ENCODE measurements at regions not wholly inside any gene's neighbourhood (a gene's known extent, or its start where the extent isn't known, plus 50 kb on each side); places are given as distances from the start of the nearest gene placed in this dataset.

DNA sequence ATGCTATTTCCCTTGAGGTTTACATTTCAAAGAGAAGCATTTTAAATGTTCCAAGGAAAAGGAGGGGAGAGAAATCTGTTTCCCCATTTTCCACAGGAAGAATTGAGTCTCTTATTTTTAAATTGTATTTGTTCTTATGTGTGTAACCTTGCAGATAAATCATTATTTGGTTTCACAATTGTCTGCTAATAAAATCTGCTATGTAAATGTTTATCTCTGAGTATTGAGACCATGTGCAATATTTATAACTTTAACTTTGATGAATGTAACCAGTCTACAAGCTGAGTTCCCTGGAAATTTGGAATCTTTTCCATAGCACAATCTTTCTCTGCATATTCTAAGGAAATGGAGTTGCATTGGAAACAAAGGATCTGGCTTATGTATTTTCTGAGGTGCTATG is 209.6 kb downstream of the PTBP2 start:
- DNase-seq = no peak
- H3K4me3 ChIP-seq (ENCODE audit: insufficient read depth, low read depth, low read length) = no peak overlapping the region
- no peaks in the 10 kb centered on the region for H3K36me3 ChIP-seq (replicated peaks; ENCODE audit: control insufficient read depth, insufficient read depth, low read length)
- H3K27me3 ChIP-seq (ENCODE audit: control insufficient read depth, insufficient read depth, low read length) = no peaks in the 10 kb centered on the region

DNA sequence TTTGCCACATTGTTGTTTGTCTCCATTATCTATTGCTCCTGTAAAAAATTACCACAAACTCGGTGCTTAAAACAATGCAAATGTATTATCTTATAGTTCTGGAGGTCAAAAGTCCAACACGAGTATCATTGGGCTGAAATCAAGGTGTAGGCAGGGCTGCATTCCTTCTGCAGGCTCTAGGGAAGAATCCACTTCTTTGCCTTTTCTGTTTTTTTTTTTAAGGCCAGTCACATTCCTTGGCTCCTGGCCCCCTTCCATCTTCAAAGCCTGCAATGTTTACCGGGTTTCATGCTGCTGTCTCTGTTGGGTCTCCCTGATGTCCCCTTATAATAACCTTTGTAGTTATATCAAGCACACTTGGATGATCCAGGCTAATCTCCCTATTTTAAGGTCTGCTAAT is 212.7 kb downstream of the PTBP2 start:
- H3K4me3 ChIP-seq (ENCODE audit: insufficient read depth, low read depth, low read length) = no peak overlapping the region
- no peaks in the 10 kb centered on the region for H3K27me3 ChIP-seq (ENCODE audit: control insufficient read depth, insufficient read depth, low read length)
- DNase-seq = no peak
- no peaks in the 10 kb centered on the region for H3K36me3 ChIP-seq (replicated peaks; ENCODE audit: control insufficient read depth, insufficient read depth, low read length)

DNA sequence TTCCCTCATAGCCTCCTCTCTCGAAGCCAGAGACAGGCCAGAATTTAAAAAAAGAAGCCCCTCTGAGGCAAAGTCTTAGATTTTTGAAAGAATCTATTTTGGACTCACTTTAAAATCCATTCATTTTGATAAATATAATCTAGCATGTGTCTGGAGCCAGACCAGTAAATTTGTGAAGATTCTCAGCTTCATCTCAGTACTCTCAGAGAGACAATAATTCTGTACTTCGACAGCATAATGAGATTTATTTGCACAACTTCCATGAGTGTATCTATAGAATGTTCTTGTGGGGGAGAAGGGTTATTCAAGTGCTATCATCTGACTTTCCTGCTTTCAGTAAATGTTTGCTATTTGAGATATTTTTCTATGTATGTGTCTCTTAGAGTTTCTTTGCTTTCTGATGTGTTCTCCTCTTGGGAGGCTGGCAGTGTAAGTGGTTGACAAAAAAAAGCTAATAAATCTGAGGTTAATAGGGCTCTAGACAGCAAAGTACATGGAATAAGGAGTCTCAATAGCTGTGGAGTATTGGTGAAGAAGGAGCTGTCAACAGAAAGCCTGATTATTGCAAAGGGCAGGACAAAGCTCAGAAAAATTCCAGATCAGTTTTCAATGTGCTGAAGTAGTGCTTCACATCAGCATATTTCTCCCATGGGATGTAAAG is 223.0 kb downstream of the PTBP2 start:
- DNase-seq = no peak
- no peak overlapping the region for H3K4me3 ChIP-seq (ENCODE audit: insufficient read depth, low read depth, low read length)
- H3K27me3 ChIP-seq (ENCODE audit: control insufficient read depth, insufficient read depth, low read length) = no peaks in the 10 kb centered on the region
- no peaks in the 10 kb centered on the region for H3K36me3 ChIP-seq (replicated peaks; ENCODE audit: control insufficient read depth, insufficient read depth, low read length)

DNA sequence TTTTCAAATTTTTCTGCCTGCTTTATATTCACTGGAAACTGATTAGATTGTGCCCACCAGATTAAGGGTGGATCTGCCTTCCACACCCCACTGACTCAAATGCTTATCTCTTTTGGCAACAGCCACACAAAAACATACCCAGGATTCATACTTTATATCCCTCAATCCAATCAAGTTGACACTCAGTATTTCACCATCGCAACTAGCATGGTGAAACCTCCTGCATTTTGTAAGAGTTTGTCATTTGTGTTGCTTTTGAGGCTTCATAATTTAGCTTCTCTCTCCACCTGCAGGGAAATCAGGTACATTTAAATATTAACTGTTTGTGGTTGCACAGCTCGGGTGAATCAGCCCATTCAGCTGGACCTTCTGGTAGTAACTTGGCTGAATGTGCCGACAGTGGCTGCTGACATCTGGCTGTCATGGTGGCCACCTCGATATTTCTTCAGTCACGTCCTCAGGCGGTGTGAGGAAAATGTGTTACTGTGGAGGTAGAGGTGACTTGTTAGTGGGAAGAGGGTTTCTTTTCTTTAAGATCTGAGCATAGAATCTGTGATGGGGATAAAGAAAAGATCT is 224.0 kb downstream of the PTBP2 start:
- no peaks in the 10 kb centered on the region for H3K36me3 ChIP-seq (replicated peaks; ENCODE audit: control insufficient read depth, insufficient read depth, low read length)
- no peak for DNase-seq
- no peak overlapping the region for H3K4me3 ChIP-seq (ENCODE audit: insufficient read depth, low read depth, low read length)
- H3K27me3 ChIP-seq (ENCODE audit: control insufficient read depth, insufficient read depth, low read length) = no peaks in the 10 kb centered on the region

GRCh38 chr1:96955307-96956012 is 233.9 kb downstream of the PTBP2 start:
- no peak overlapping the region for H3K4me3 ChIP-seq (ENCODE audit: insufficient read depth, low read depth, low read length)
- no peak for DNase-seq
- no peaks in the 10 kb centered on the region for H3K36me3 ChIP-seq (replicated peaks; ENCODE audit: control insufficient read depth, insufficient read depth, low read length)
- no peaks in the 10 kb centered on the region for H3K27me3 ChIP-seq (ENCODE audit: control insufficient read depth, insufficient read depth, low read length)

DNA sequence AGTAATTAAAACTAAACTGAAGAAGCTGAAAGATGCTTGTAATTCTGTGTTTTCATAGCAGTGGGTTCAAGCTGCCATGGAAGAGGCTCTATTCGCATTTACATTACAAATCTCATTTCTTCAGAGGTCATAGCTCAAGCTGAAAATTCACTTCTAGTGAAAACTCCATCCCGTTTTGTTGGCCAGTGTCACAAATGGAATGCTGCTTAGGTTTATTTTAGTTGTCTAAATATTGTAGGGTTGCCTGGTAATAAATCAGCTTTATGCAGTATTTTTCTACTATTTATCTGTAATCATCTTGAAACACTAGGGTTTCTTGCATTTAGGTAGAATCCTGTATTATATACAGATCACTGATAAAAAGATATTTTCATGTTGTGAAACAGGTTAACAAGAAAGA is 240.6 kb downstream of the PTBP2 start:
- H3K36me3 ChIP-seq (replicated peaks; ENCODE audit: control insufficient read depth, insufficient read depth, low read length) = no peaks in the 10 kb centered on the region
- DNase-seq = no peak
- no peaks in the 10 kb centered on the region for H3K27me3 ChIP-seq (ENCODE audit: control insufficient read depth, insufficient read depth, low read length)
- no peak overlapping the region for H3K4me3 ChIP-seq (ENCODE audit: insufficient read depth, low read depth, low read length)

DNA sequence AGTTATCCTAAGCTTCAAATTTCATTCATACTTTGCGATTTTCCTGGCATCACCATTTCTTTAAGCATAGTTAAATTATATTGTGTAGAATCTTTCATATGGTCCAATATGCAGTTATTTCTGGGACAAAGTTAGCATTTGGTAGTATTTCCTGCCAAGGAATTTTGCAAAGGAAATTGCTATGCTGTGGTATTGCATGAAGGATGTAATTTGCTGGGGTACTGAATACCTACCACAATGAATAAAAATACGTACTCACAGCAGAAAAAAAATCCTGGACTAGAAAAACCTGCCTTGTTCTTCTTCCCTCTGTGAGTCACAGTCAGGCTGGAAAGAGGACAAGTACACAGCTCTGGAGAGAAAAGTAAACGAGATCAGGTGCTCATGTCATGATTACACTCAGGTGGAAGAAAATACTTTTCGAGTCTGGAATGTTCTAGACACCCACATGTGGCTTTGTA is 241.2 kb downstream of the PTBP2 start:
- Histone ChIP-seq H3K36me3 (replicated peaks; ENCODE audit: control insufficient read depth, insufficient read depth, low read length) (no peaks in the 10 kb centered on the region), H3K27me3 (ENCODE audit: control insufficient read depth, insufficient read depth, low read length) (no peaks in the 10 kb centered on the region), H3K4me3 (ENCODE audit: insufficient read depth, low read depth, low read length) (no peak overlapping the region)
- no peak for DNase-seq

DNA sequence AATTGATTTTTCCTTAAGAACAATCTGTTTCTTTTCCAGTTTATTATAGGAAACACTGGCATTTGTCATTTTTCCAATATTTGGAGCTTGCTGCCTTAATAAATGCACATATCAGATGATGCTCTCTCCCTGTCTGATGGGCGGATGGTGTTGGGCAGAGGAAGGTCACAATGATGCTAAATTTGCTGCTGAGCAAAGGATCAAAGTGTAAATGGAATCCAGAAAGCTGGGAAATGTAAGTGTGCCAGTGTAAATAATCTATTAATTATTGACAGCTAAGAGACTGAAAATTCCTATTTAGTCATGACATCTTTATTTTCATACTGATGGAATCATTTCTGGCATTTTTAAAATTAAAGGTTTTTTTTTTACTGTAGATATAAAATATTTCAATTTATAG is 243.2 kb downstream of the PTBP2 start:
- DNase-seq = no peak

DNA sequence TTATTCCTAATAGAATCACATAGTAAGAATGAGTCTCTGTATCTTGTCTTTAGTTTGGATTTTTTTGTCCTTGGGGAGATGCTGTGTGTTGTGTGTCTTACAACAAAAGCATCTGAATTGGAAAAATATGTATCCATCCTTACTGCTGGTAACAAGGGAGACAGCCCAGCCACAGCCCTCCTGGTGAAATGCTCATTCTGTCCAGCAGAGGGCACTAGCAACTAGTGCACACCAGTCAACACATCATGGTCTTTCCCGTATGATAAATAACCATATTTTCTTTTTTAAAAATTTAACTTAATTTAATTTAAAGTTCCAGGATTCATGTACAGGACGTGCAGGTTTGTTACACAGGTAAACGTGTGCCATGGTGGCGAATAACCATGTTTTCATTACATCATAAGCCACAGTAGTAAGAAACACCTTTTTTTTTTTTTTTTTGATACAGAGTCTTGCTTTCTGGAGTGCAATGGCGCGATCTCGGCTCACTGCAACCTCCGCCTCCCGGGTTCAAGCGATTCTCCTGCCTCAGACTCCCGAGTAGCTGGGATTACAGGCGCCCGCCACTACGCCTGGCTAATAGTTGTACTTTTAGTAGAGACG is 245.1 kb downstream of the PTBP2 start:
- DNase-seq = peak; percentile 19
- Histone ChIP-seq H3K27me3 (ENCODE audit: control insufficient read depth, insufficient read depth, low read length) (no peaks in the 10 kb centered on the region), H3K36me3 (replicated peaks; ENCODE audit: control insufficient read depth, insufficient read depth, low read length) (no peaks in the 10 kb centered on the region), H3K4me3 (ENCODE audit: insufficient read depth, low read depth, low read length) (no peak overlapping the region)

More for the DNA sequence above, 243.2 kb downstream of the PTBP2 start:
- H3K4me3 ChIP-seq (ENCODE audit: insufficient read depth, low read depth, low read length) = no peak overlapping the region
- no peaks in the 10 kb centered on the region for H3K36me3 ChIP-seq (replicated peaks; ENCODE audit: control insufficient read depth, insufficient read depth, low read length)
- H3K27me3 ChIP-seq (ENCODE audit: control insufficient read depth, insufficient read depth, low read length) = no peaks in the 10 kb centered on the region

DNA sequence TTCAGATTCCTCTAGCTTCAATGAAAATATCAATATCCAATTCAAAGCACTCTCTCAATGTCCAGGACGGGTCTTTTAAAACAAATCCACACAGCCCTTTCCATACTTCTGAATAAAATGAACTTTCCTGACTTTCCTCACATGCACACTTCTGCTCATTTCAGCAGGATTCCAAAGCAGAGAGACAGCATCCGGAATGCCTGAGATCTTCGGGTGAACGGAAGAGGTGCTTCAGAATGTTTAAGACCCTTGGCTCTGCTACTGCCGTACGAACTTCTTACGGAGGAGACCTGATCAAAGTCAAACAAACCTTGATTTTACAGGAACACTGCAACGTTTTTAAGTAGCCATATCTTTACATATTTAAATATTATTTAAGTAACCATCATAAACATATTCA is 245.7 kb downstream of the PTBP2 start:
- Histone ChIP-seq H3K36me3 (replicated peaks; ENCODE audit: control insufficient read depth, insufficient read depth, low read length) (no peaks in the 10 kb centered on the region), H3K4me3 (ENCODE audit: insufficient read depth, low read depth, low read length) (no peak overlapping the region), H3K27me3 (ENCODE audit: control insufficient read depth, insufficient read depth, low read length) (no peaks in the 10 kb centered on the region)
- DNase-seq = no peak

GRCh38 chr1:96968541-96968940 is 247.0 kb downstream of the PTBP2 start:
- Histone ChIP-seq H3K36me3 (replicated peaks; ENCODE audit: control insufficient read depth, insufficient read depth, low read length) (no peaks in the 10 kb centered on the region), H3K4me3 (ENCODE audit: insufficient read depth, low read depth, low read length) (no peak overlapping the region)
- DNase-seq = no peak

GRCh38 chr1:96968983-96969382 is 247.4 kb downstream of the PTBP2 start:
- Histone ChIP-seq H3K4me3 (ENCODE audit: insufficient read depth, low read depth, low read length) (no peak overlapping the region), H3K27me3 (ENCODE audit: control insufficient read depth, insufficient read depth, low read length) (no peaks in the 10 kb centered on the region), H3K36me3 (replicated peaks; ENCODE audit: control insufficient read depth, insufficient read depth, low read length) (no peaks in the 10 kb centered on the region)
- DNase-seq = no peak

More at GRCh38 chr1:96968541-96968940, 247.0 kb downstream of the PTBP2 start:
- no peaks in the 10 kb centered on the region for H3K27me3 ChIP-seq (ENCODE audit: control insufficient read depth, insufficient read depth, low read length)

- H3K27me3 ChIP-seq (ENCODE audit: control insufficient read depth, insufficient read depth, low read length) = no peaks in the 10 kb centered on the region
Observed at GRCh38 chr1:96969656-96970163, 248.1 kb downstream of the PTBP2 start.

DNA sequence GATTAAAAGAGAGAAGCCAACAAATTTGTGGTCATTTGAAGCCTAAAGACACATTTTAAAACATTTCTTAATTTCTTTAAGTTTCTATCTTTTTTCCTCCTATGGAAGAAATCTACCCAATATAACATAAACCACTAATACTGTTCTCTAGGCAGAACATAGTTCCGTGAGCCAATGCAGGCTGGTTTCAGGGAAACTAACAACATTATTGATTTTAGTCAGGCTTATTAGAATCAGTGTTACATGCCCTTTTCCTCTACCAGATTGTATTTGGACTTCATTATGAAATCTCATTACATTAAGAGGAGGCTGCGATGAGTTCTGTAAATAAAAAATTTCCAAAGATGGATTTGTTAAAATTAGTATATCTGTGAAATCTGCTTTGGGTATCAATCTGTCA is 249.9 kb downstream of the PTBP2 start:
- Histone ChIP-seq H3K27me3 (ENCODE audit: control insufficient read depth, insufficient read depth, low read length) (no peaks in the 10 kb centered on the region), H3K4me3 (ENCODE audit: insufficient read depth, low read depth, low read length) (no peak overlapping the region), H3K36me3 (replicated peaks; ENCODE audit: control insufficient read depth, insufficient read depth, low read length) (no peaks in the 10 kb centered on the region)
- no peak for DNase-seq

More at GRCh38 chr1:96969656-96970163, 248.1 kb downstream of the PTBP2 start:
- Histone ChIP-seq H3K4me3 (ENCODE audit: insufficient read depth, low read depth, low read length) (no peak overlapping the region), H3K36me3 (replicated peaks; ENCODE audit: control insufficient read depth, insufficient read depth, low read length) (no peaks in the 10 kb centered on the region)
- no peak for DNase-seq
